NOMO-1 treated with dmso at 0.1 percent for 144 hours (cell line): ENCODE measurements at regions not wholly inside any gene's neighbourhood (a gene's known extent, or its start where the extent isn't known, plus 50 kb on each side); places are given as distances from the start of the nearest gene placed in this dataset.
"Not testable (repeated sequence)": the region's sequence is repeated elsewhere in the genome, so short reads cannot be mapped to it uniquely, and the experiment has no call there.

Experiments
- DNase-seq: peaks from one replicate; lab custom pipeline; 2025; ENCODE audit not compliant: unreplicated experiment; lab: John Stamatoyannopoulos, UW

GRCh38 chr1:148318123-148318903 lies 164.8 kb downstream of the PPIAL4G start:
- peak; percentile 87 for DNase-seq

- DNase-seq: no peak
These were observed 165.4 kb upstream of the NBPF11 start for GRCh38 chr1:148317288-148317985.

GRCh38 chr1:148315071-148315811 lies 163.2 kb upstream of the NBPF11 start:
- no peak for DNase-seq

- DNase-seq: no peak
These were observed 158.7 kb upstream of the NBPF11 start for GRCh38 chr1:148310807-148311206.

- DNase-seq: no peak
These were observed 157.9 kb upstream of the NBPF11 start for GRCh38 chr1:148309940-148310500.

- no peak for DNase-seq
These were observed 156.9 kb upstream of the NBPF11 start for GRCh38 chr1:148308832-148309458.

- DNase-seq: peak; percentile 43
These were observed 155.6 kb upstream of the NBPF11 start for GRCh38 chr1:148307583-148308185.

- DNase-seq: not testable (repeated sequence)
These were observed 152.9 kb upstream of the NBPF11 start for GRCh38 chr1:148304935-148305334.

- not testable (repeated sequence) for DNase-seq
These were observed 150.7 kb upstream of the NBPF11 start for GRCh38 chr1:148302586-148303364.

GRCh38 chr1:148297852-148298251 lies 145.8 kb upstream of the NBPF11 start:
- DNase-seq: not testable (repeated sequence)

- DNase-seq: no peak
These were observed 144.4 kb upstream of the NBPF11 start for GRCh38 chr1:148296511-148296910.

GRCh38 chr1:148294116-148294807 lies 142.2 kb upstream of the NBPF11 start:
- DNase-seq: no peak

GRCh38 chr1:148293651-148294050 lies 141.6 kb upstream of the NBPF11 start:
- peak; percentile 16 for DNase-seq

GRCh38 chr1:148292915-148293314 lies 140.8 kb upstream of the NBPF11 start:
- DNase-seq: no peak

- DNase-seq: no peak
These were observed 138.8 kb upstream of the NBPF11 start for GRCh38 chr1:148290881-148291280.

GRCh38 chr1:148289647-148290046 lies 137.6 kb upstream of the NBPF11 start:
- DNase-seq: no peak

- DNase-seq: not testable (repeated sequence)
These were observed 133.9 kb upstream of the NBPF11 start for GRCh38 chr1:148285946-148286345.

GRCh38 chr1:148280831-148281572 lies 128.9 kb upstream of the NBPF11 start:
- not testable (repeated sequence) for DNase-seq
